Liver (tissue), 8 donors: ENCODE measurements at regions not wholly inside any gene's neighbourhood (a gene's known extent, or its start where the extent isn't known, plus 50 kb on each side); places are given as distances from the start of the nearest gene placed in this dataset.

ENCODE experiments used
- DNase-seq: peaks from one replicate; pipeline ENCODE4 v3.0.0-alpha.2; 2017; ENCODE audit warnings: low spot score
- H3K27ac ChIP-seq, 2 donors: one replicate each; pipeline ENCODE4 v1.7.0; 2013; ENCODE audit warnings: inconsistent platforms in 2 of 2, low read length in 2 of 2, control low read depth in 1 of 2, low read depth in 1 of 2, mild to moderate bottlenecking in 1 of 2
- H3K27me3 ChIP-seq, 4 donors: one replicate each; pipeline versions ENCODE4 v1.6.1 to v1.7.0; 2013; ENCODE audit warnings: low read length in 3 of 4, inconsistent platforms in 1 of 4, mild to moderate bottlenecking in 1 of 4, moderate library complexity in 1 of 4; ENCODE audit not compliant: control insufficient read depth in 4 of 4, insufficient read depth in 4 of 4
- H3K36me3 ChIP-seq, 4 donors: one replicate each; pipeline versions ENCODE4 v1.6.1 to v1.7.0; 2013; ENCODE audit warnings: low read length in 3 of 4, mild to moderate bottlenecking in 3 of 4, low read depth in 1 of 4, moderate library complexity in 1 of 4; ENCODE audit not compliant: control insufficient read depth in 4 of 4, insufficient read depth in 3 of 4
- H3K4me1 ChIP-seq, 4 donors: one replicate each; pipeline versions ENCODE4 v1.6.1 to v1.7.0; 2013; ENCODE audit warnings: low read length in 3 of 4, mild to moderate bottlenecking in 3 of 4, moderate library complexity in 1 of 4; ENCODE audit not compliant: control insufficient read depth in 4 of 4, insufficient read depth in 4 of 4
- H3K4me3 ChIP-seq, 3 donors: one replicate each; pipeline versions ENCODE4 v1.6.1 to v1.7.0; 2013; ENCODE audit warnings: low read length in 3 of 3, control low read depth in 1 of 3, low read depth in 1 of 3, mild to moderate bottlenecking in 1 of 3
- H3K9ac ChIP-seq, 2 donors: one replicate each; pipeline ENCODE4 v1.7.0; 2013; ENCODE audit warnings: low read length in 2 of 2, mild to moderate bottlenecking in 2 of 2, moderate library complexity in 2 of 2, control low read depth in 1 of 2, low read depth in 1 of 2
- H3K9me3 ChIP-seq, 4 donors: one replicate each; pipeline versions ENCODE4 v1.6.1 to v1.7.0; 2013; ENCODE audit warnings: low read length in 3 of 4; ENCODE audit not compliant: control insufficient read depth in 4 of 4
- EGR1 ChIP-seq, 2 donors: IDR thresholded peaks; 2 replicates each; pipeline ENCODE4 v1.6.1; 2016 to 2018; ENCODE audit warnings: antibody characterized with exemption in 2 of 2, low read depth in 2 of 2
- FOXA2 ChIP-seq: IDR thresholded peaks from 2 replicates; pipeline ENCODE4 v1.6.1; 2016; ENCODE audit warnings: antibody characterized with exemption
- GABPA ChIP-seq, 2 donors: IDR thresholded peaks in 1 of 2; conservative IDR thresholded peaks in 1 of 2; 2 replicates each; pipeline ENCODE4 v1.6.1; 2016; ENCODE audit warnings: antibody characterized with exemption in 2 of 2, mild to moderate bottlenecking in 1 of 2, moderate library complexity in 1 of 2
- HNF4A ChIP-seq, 2 donors: conservative IDR thresholded peaks; 2 replicates each; pipeline ENCODE4 v1.6.1; 2016; ENCODE audit warnings: antibody characterized with exemption in 2 of 2, mild to moderate bottlenecking in 2 of 2
- HNF4G ChIP-seq: IDR thresholded peaks from 2 replicates; pipeline ENCODE4 v1.6.1; 2016; ENCODE audit warnings: antibody characterized with exemption
- JUND ChIP-seq, 2 donors: IDR thresholded peaks; 2 replicates each; pipeline ENCODE4 v1.6.1; 2016; ENCODE audit warnings: antibody characterized with exemption in 2 of 2
- NR2F2 ChIP-seq: IDR thresholded peaks from 2 replicates; pipeline ENCODE4 v1.6.1; 2016; ENCODE audit warnings: antibody characterized with exemption
- RAD21 ChIP-seq, 2 donors: IDR thresholded peaks; 2 replicates each; pipeline ENCODE4 v1.6.1; 2016; ENCODE audit warnings: antibody characterized with exemption in 2 of 2, mild to moderate bottlenecking in 2 of 2
- RXRA ChIP-seq, 2 donors: IDR thresholded peaks; 2 replicates each; pipeline ENCODE4 v1.6.1; 2017 to 2018; ENCODE audit warnings: antibody characterized with exemption in 2 of 2, mild to moderate bottlenecking in 1 of 2
- SP1 ChIP-seq: IDR thresholded peaks from 2 replicates; pipeline ENCODE4 v1.6.1; 2018; ENCODE audit warnings: antibody characterized with exemption, mild to moderate bottlenecking
- TAF1 ChIP-seq: conservative IDR thresholded peaks from 2 replicates; pipeline ENCODE4 v1.6.1; 2016; ENCODE audit warnings: antibody characterized with exemption, mild to moderate bottlenecking
- YY1 ChIP-seq: IDR thresholded peaks from 2 replicates; pipeline ENCODE4 v1.6.1; 2016; ENCODE audit warnings: antibody characterized with exemption, mild to moderate bottlenecking
- WGBS: extraction: QIAGEN DNeasy Blood & Tissue Kit; methylation state at CpG from one replicate; pipeline ENCODE4 v1.1.7; 2013; 5-methylcytosine and 5-hydroxymethylcytosine counted together
- TF ChIP-seq, protein P1 (sequence below): IDR thresholded peaks from 2 replicates; pipeline ENCODE4 v1.6.1; 2016; ENCODE audit warnings: antibody characterized with exemption
- TF ChIP-seq, protein P2 (sequence below): fragments of 150-350 bp; IDR thresholded peaks from 2 replicates; pipeline ENCODE4 v1.5.1; 2017; ENCODE audit warnings: improper control_type of control experiment, low read depth, low read length; ENCODE audit not compliant: missing input control
- TF ChIP-seq, protein P3 (sequence below): IDR thresholded peaks from 2 replicates; pipeline ENCODE4 v1.6.1; 2016; ENCODE audit warnings: antibody characterized with exemption
- TF ChIP-seq, protein P4 (sequence below): IDR thresholded peaks from 2 replicates; pipeline ENCODE4 v1.6.1; 2016; ENCODE audit warnings: antibody characterized with exemption
- donor health status: healthy.
- donor health status: healthy.
- donor health status: healthy.
- donor health status: healthy.
- donor health status: healthy.

DNA sequence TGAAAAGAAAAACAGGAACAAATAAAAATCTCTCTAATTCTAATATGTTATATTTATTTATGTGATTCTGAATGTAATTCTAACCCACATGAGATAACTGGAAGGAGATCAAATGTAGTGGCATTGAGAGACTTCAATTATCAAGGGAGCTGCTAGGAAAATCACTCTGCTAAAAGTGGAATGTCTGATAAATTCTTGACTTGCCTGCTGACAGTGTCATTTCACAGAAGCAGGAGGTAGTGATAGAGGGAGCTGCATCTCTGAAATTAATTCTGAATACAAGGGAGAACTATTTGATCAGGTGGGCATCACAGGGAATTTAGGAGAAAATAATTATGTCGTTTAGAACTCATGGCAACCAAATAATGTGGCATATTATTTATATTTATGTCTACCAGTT is 303.6 kb downstream of the BCAT1 start:
- Histone ChIP-seq H3K36me3 (no peaks in the 10 kb centered on the region), H3K9me3 (no peaks in the 10 kb centered on the region), H3K27ac (no peak overlapping the region), H3K27me3 (no peaks in the 10 kb centered on the region), H3K9ac (no peak overlapping the region), H3K4me1 (no peaks in the 10 kb centered on the region), H3K4me3 (no peak overlapping the region)
- 94% methylated on average over 1 of the region's 1 CpG for WGBS
- DNase-seq: no peak
- TF ChIP-seq HNF4G (no peak), TAF1 (no peak), FOXA2 (no peak), JUND (IDR thresholded peaks at IDR 0.05) (no peak), NR2F2 (no peak), HNF4A (conservative IDR thresholded peaks at IDR 0.05) (no peak), RXRA (IDR thresholded peaks at IDR 0.05) (no peak), EGR1 (IDR thresholded peaks at IDR 0.05; ENCODE audit: low read depth in 2 of 2) (no peak), SP1 (no peak), YY1 (no peak), RAD21 (IDR thresholded peaks at IDR 0.05) (no peak), GABPA (IDR thresholded peaks at IDR 0.05 in 1 of 2, conservative IDR thresholded peaks at IDR 0.05 in 1 of 2) (no peak)
- TF ChIP-seq, protein P1, sequence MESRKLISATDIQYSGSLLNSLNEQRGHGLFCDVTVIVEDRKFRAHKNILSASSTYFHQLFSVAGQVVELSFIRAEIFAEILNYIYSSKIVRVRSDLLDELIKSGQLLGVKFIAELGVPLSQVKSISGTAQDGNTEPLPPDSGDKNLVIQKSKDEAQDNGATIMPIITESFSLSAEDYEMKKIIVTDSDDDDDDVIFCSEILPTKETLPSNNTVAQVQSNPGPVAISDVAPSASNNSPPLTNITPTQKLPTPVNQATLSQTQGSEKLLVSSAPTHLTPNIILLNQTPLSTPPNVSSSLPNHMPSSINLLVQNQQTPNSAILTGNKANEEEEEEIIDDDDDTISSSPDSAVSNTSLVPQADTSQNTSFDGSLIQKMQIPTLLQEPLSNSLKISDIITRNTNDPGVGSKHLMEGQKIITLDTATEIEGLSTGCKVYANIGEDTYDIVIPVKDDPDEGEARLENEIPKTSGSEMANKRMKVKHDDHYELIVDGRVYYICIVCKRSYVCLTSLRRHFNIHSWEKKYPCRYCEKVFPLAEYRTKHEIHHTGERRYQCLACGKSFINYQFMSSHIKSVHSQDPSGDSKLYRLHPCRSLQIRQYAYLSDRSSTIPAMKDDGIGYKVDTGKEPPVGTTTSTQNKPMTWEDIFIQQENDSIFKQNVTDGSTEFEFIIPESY: no peak
- TF ChIP-seq, protein P2, sequence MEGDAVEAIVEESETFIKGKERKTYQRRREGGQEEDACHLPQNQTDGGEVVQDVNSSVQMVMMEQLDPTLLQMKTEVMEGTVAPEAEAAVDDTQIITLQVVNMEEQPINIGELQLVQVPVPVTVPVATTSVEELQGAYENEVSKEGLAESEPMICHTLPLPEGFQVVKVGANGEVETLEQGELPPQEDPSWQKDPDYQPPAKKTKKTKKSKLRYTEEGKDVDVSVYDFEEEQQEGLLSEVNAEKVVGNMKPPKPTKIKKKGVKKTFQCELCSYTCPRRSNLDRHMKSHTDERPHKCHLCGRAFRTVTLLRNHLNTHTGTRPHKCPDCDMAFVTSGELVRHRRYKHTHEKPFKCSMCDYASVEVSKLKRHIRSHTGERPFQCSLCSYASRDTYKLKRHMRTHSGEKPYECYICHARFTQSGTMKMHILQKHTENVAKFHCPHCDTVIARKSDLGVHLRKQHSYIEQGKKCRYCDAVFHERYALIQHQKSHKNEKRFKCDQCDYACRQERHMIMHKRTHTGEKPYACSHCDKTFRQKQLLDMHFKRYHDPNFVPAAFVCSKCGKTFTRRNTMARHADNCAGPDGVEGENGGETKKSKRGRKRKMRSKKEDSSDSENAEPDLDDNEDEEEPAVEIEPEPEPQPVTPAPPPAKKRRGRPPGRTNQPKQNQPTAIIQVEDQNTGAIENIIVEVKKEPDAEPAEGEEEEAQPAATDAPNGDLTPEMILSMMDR: no peak
- TF ChIP-seq, protein P3, sequence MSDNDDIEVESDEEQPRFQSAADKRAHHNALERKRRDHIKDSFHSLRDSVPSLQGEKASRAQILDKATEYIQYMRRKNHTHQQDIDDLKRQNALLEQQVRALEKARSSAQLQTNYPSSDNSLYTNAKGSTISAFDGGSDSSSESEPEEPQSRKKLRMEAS: no peak

DNA sequence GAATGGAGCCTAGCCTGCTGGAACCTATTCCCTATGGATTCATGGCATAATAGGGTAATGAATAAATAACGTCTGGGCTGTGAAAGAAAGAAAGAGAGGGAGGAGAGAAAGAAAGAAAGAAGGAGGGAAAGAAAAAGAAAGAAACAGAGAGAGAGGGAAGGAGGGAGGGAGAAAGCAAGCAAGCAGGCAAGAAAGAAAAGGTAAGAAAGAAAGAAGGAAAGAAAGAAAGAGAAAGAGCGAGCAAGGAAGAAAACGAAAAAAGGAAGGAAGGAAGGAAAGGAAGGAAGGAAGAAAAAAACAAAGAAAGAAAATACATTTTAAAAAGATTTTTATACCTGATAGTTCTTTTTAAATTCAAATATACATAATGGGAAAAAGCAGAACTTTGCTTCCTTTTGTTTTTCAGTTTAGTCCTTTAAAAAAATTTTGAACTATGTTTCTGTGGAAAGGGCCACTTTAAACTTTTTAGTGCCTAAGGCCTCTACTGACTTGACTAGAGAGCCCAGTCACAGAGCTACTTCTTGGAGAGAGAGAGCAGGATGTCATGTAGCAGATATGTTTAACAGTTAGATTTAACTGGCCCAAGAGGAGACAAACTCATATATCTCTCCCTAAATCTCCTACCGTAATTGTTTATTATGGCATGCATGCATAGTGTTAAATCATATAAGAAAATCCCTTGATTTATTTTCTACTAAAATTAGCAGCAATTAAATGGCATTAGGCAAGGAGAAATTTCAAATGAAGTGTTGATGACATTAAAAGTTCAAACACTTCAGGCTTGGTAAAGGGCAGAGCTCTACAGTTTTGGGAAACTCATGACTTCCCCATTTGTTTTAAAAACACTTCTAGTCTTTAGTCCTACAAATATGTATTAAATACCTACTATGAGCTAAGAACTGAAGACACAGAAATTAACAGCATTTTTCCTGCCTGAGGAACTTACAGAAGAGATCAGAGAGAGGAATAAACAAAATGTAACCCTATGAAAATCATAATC is 305.5 kb downstream of the BCAT1 start:
- Histone ChIP-seq H3K27ac (no peak overlapping the region), H3K27me3 (no peaks in the 10 kb centered on the region), H3K9ac (no peak overlapping the region), H3K4me3 (no peak overlapping the region), H3K4me1 (no peaks in the 10 kb centered on the region), H3K36me3 (no peaks in the 10 kb centered on the region), H3K9me3 (no peaks in the 10 kb centered on the region)
- 75% methylated on average over 4 of the region's 4 CpGs for WGBS
- no peak for DNase-seq
- TF ChIP-seq, protein P2: no peak
- TF ChIP-seq, protein P4, sequence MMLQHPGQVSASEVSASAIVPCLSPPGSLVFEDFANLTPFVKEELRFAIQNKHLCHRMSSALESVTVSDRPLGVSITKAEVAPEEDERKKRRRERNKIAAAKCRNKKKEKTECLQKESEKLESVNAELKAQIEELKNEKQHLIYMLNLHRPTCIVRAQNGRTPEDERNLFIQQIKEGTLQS: no peak
- no peak for TF ChIP-seq RAD21 (IDR thresholded peaks at IDR 0.05)
- TF ChIP-seq TAF1: no peak
- no peak for TF ChIP-seq GABPA (IDR thresholded peaks at IDR 0.05 in 1 of 2, conservative IDR thresholded peaks at IDR 0.05 in 1 of 2)
- TF ChIP-seq JUND (IDR thresholded peaks at IDR 0.05): no peak
- no peak for TF ChIP-seq NR2F2
